ENCODE measurements at regions not wholly inside any gene's neighbourhood (a gene's known extent, or its start where the extent isn't known, plus 50 kb on each side); places are given as distances from the start of the nearest gene placed in this dataset.

DNA sequence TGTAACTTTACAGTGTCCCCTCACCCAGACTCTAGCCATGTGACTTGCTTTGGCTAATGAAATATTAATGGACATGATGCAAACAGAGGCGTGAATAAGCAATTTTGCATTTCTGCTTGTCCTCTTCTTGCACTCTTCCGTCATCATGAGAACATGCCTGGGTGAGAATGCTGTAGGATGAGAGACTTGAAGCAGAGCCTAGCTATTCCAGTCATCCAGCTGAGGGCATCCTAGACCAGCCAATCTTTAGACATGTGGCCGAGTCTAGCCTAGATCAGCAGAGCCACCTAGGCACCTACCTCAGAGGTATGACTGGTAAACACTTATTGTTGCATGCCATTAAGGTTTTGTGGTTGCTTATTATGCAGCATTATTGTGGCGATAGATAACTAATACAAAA is 450.5 kb upstream of the AZI2 start:
- TF ChIP-seq, protein P1, sequence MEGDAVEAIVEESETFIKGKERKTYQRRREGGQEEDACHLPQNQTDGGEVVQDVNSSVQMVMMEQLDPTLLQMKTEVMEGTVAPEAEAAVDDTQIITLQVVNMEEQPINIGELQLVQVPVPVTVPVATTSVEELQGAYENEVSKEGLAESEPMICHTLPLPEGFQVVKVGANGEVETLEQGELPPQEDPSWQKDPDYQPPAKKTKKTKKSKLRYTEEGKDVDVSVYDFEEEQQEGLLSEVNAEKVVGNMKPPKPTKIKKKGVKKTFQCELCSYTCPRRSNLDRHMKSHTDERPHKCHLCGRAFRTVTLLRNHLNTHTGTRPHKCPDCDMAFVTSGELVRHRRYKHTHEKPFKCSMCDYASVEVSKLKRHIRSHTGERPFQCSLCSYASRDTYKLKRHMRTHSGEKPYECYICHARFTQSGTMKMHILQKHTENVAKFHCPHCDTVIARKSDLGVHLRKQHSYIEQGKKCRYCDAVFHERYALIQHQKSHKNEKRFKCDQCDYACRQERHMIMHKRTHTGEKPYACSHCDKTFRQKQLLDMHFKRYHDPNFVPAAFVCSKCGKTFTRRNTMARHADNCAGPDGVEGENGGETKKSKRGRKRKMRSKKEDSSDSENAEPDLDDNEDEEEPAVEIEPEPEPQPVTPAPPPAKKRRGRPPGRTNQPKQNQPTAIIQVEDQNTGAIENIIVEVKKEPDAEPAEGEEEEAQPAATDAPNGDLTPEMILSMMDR (conservative IDR thresholded peaks at IDR 0.05): no peak
- TF ChIP-seq ZFX (IDR thresholded peaks at IDR 0.05): no peak
